Fibroblast of lung (primary cell): ENCODE measurements at regions not wholly inside any gene's neighbourhood (a gene's known extent, or its start where the extent isn't known, plus 50 kb on each side); places are given as distances from the start of the nearest gene placed in this dataset.

Experiments used
- DNase-seq, 2 donors: peaks; one replicate each; pipeline versions ENCODE4 v3.0.0 to v3.0.0-alpha.2; 2010; ENCODE audit warnings: low read depth in 2 of 2
- H2AFZ ChIP-seq: 2 replicates; pipeline ENCODE4 v1.5.1; 2012; ENCODE audit warnings: low read length, control low read depth, inconsistent platforms
- H3K27ac ChIP-seq: 2 replicates; pipeline ENCODE4 v1.5.1; 2011; ENCODE audit warnings: low read length, control low read depth; ENCODE audit not compliant: insufficient read depth
- H3K27me3 ChIP-seq: 2 replicates; pipeline ENCODE4 v1.5.1; 2011; ENCODE audit warnings: mild to moderate bottlenecking, low read length; ENCODE audit not compliant: control insufficient read depth, insufficient read depth
- H3K36me3 ChIP-seq: 2 replicates; pipeline ENCODE4 v1.5.1; 2011; ENCODE audit warnings: low read length; ENCODE audit not compliant: control insufficient read depth, insufficient read depth
- H3K4me1 ChIP-seq: 2 replicates; pipeline ENCODE4 v1.5.1; 2011; ENCODE audit warnings: low read length; ENCODE audit not compliant: control insufficient read depth, insufficient read depth; ENCODE audit errors: extremely low read depth
- H3K4me2 ChIP-seq: 2 replicates; pipeline ENCODE4 v1.5.1; 2011; ENCODE audit warnings: low read length, control low read depth; ENCODE audit not compliant: insufficient read depth; ENCODE audit errors: extremely low read depth
- H3K4me3 ChIP-seq, 4 experiments: fragments of 200-600 bp in 1 of 4; sonication (generic) in 1 of 4; replicated peaks in 1 of 4; 2 replicates each; pipeline ENCODE4 v1.5.1; 2011 to 2016; ENCODE audit warnings: low read length in 4 of 4, low read depth in 3 of 4, mild to moderate bottlenecking in 3 of 4, control low read depth in 2 of 4, inconsistent platforms in 1 of 4, mixed read lengths in 1 of 4; ENCODE audit not compliant: insufficient read depth in 1 of 4; ENCODE audit errors: control extremely low read depth in 1 of 4
- H3K79me2 ChIP-seq: 2 replicates; pipeline ENCODE4 v1.5.1; 2012; ENCODE audit warnings: mild to moderate bottlenecking, low read length, inconsistent platforms; ENCODE audit not compliant: control insufficient read depth, insufficient read depth
- H3K9ac ChIP-seq: 2 replicates; pipeline ENCODE4 v1.5.1; 2011; ENCODE audit warnings: mild to moderate bottlenecking, low read length, control low read depth; ENCODE audit not compliant: insufficient read depth
- H3K9me3 ChIP-seq: 2 replicates; pipeline ENCODE4 v1.5.1; 2012; ENCODE audit warnings: low read depth, low read length; ENCODE audit not compliant: control insufficient read depth, insufficient read depth
- H4K20me1 ChIP-seq: 2 replicates; pipeline ENCODE4 v1.5.1; 2011; ENCODE audit warnings: low read length; ENCODE audit not compliant: control insufficient read depth, insufficient read depth; ENCODE audit errors: extremely low read depth
- CTCF ChIP-seq, 2 donors: IDR thresholded peaks in 1 of 2; conservative IDR thresholded peaks in 1 of 2; 1 replicate in 1 of 2; 2 replicates in 1 of 2; pipeline ENCODE4 v1.5.1; 2011 to 2012; ENCODE audit warnings: low read length in 2 of 2, control low read depth in 1 of 2, inconsistent platforms in 1 of 2, low read depth in 1 of 2, mild to moderate bottlenecking in 1 of 2
- EZH2 ChIP-seq: IDR thresholded peaks from 2 replicates; pipeline ENCODE4 v1.5.1; 2012; ENCODE audit warnings: low read length, control low read depth, mild to moderate bottlenecking; ENCODE audit errors: missing control alignments

- no peak for DNase-seq
- Histone ChIP-seq H3K4me3 (no peak overlapping the region), H3K27ac (no peak overlapping the region), H3K79me2 (no peaks in the 10 kb centered on the region), H3K27me3 (no peaks in the 10 kb centered on the region), H4K20me1 (no peaks in the 10 kb centered on the region), H3K36me3 (no peaks in the 10 kb centered on the region), H3K9me3 (no peaks in the 10 kb centered on the region), H3K4me2 (no peak overlapping the region), H3K9ac (no peak overlapping the region), H2AFZ (no peak overlapping the region), H3K4me1 (peaks cover 3% of the 10 kb centered on the region)
- no peak for TF ChIP-seq CTCF (conservative IDR thresholded peaks at IDR 0.05 in 1 of 2, IDR thresholded peaks at IDR 0.05 in 1 of 2; ENCODE audit: low read depth in 1 of 2, low read length in 2 of 2)
- no peak for TF ChIP-seq EZH2
Measured at GRCh38 chr13:59479629-59480028, 684.1 kb downstream of the DIAPH3 start.

- peak in 1 of 2 donors; percentile 26 for DNase-seq
- no peak overlapping the region for H3K27ac ChIP-seq
- TF ChIP-seq EZH2 (no peak), CTCF (conservative IDR thresholded peaks at IDR 0.05 in 1 of 2, IDR thresholded peaks at IDR 0.05 in 1 of 2; ENCODE audit: low read depth in 1 of 2, low read length in 2 of 2) (no peak)
- no peaks in the 10 kb centered on the region for H3K27me3 ChIP-seq
- no peak overlapping the region for H3K9ac ChIP-seq
- H4K20me1 ChIP-seq = no peaks in the 10 kb centered on the region
- no peak overlapping the region for H3K4me3 ChIP-seq
- no peak overlapping the region for H3K4me2 ChIP-seq
- no peaks in the 10 kb centered on the region for H3K79me2 ChIP-seq
- H3K9me3 ChIP-seq = no peaks in the 10 kb centered on the region
- no peak overlapping the region for H2AFZ ChIP-seq
- no peaks in the 10 kb centered on the region for H3K36me3 ChIP-seq
- peaks cover 3% of the 10 kb centered on the region for H3K4me1 ChIP-seq
Measured at GRCh38 chr13:59480396-59481259, 683.1 kb downstream of the DIAPH3 start.

GRCh38 chr13:59483501-59484145 is 680.1 kb downstream of the DIAPH3 start:
- Histone ChIP-seq H3K4me2 (peak overlapping the region; percentile 8), H3K79me2 (no peaks in the 10 kb centered on the region), H3K27me3 (no peaks in the 10 kb centered on the region), H3K9ac (no peak overlapping the region), H3K27ac (no peak overlapping the region), H3K9me3 (no peaks in the 10 kb centered on the region), H3K4me3 (no peak overlapping the region), H3K36me3 (no peaks in the 10 kb centered on the region), H3K4me1 (peaks cover 3% of the 10 kb centered on the region), H4K20me1 (no peaks in the 10 kb centered on the region), H2AFZ (peak overlapping the region; percentile 31)
- DNase-seq = peak; percentile 41 to 87
- no peak for TF ChIP-seq CTCF (conservative IDR thresholded peaks at IDR 0.05 in 1 of 2, IDR thresholded peaks at IDR 0.05 in 1 of 2; ENCODE audit: low read depth in 1 of 2, low read length in 2 of 2)
- no peak for TF ChIP-seq EZH2
